ENCODE measurements at regions not wholly inside any gene's neighbourhood (a gene's known extent, or its start where the extent isn't known, plus 50 kb on each side); places are given as distances from the start of the nearest gene placed in this dataset.

DNA sequence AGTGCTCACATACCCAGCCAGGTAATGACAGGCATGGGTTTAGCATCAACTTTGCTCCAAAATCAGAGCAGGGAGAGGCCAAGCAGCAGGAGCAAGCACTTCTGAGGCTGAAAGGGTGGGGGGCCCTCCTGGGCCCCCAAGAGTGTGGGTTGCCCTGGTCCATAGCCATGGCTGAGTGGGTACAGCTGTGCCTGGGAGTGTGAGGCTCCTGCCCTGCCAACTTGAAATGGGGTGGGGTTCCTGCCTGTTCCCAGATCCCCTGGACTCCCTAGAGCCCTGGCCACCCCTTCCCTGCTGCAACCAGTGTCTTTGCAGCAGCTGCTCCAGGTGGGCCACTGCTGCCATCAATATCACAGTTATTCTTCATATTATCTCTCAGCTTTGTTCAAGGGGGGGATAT lies 1224.2 kb upstream of the GJE1 start:
- DNase-seq (ENCODE audit: low spot score): no peak

DNA sequence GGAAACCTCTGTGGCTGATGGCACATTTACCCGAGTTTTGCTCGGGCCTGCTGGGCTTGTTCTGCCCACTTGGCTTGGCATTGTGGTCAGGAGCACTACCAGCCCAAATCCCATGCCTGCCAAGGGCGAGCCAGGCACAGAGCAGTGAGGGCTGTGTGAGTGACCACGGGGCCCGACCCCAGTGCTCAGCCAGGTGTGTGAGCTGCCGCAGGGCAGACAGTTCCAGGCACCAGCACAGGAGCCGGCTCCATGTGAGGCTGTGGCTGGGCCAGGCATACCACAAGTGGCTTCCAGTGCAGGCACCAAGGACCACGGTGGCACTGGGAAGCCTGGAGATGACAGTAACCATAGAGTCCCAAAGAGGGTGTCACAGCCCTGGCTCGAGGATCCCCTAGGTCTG lies 1225.5 kb upstream of the GJE1 start:
- DNase-seq (ENCODE audit: low spot score): no peak

- DNase-seq (ENCODE audit: low spot score): no peak
Measured at GRCh38 chr6:140905724-140906123, 1227.0 kb upstream of the GJE1 start.

- no peak for DNase-seq (ENCODE audit: low spot score)
Measured at GRCh38 chr6:140905050-140905449, 1227.7 kb upstream of the GJE1 start.

GRCh38 chr6:140897804-140898573 lies 1234.7 kb upstream of the GJE1 start:
- DNase-seq (ENCODE audit: low spot score): no peak

- no peak for DNase-seq (ENCODE audit: low spot score)
Measured at GRCh38 chr6:140897349-140897748, 1235.4 kb upstream of the GJE1 start.

DNA sequence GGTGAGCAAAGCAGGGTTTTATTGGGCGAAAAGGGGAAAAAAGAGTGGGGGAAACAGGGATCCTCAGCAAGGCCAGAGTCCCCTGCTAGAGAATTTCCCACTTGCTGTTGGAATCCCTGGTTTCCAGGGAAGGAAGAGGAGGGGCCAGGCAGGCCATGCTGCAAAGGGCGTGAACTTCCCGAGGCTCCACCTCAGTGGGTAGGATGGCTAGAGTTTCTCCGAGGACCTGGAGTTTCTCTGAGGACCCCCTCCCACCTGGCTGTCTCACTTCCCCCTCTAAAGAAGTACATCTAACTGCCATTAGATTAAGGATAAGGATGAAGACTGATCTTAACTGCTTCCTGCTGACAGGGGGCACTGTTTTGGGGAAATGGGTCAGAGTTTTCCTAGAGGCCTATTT lies 1239.3 kb upstream of the GJE1 start:
- no peak for DNase-seq (ENCODE audit: low spot score)

DNA sequence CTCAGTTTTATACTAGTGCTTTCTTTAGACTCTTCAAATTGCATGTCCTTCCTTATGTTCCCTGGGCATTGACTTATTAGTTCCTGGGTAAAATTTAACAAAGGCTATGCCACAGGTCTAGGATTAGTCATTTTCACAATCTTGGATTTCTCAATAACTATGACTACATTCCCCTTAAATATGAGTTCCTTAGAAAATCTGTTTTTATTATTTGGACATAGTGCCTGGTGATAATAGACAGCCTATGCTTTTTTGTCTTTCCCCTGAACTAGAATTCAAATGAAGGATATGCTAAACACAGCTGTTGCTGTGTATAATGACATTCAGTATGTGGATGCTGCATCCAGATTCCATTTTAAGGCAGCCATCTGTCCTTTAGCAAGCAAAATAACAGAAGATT lies 1252.8 kb upstream of the GJE1 start:
- DNase-seq (ENCODE audit: low spot score): no peak

- no peak for DNase-seq (ENCODE audit: low spot score)
Measured at GRCh38 chr6:140874066-140874465, 1258.7 kb upstream of the GJE1 start.

DNA sequence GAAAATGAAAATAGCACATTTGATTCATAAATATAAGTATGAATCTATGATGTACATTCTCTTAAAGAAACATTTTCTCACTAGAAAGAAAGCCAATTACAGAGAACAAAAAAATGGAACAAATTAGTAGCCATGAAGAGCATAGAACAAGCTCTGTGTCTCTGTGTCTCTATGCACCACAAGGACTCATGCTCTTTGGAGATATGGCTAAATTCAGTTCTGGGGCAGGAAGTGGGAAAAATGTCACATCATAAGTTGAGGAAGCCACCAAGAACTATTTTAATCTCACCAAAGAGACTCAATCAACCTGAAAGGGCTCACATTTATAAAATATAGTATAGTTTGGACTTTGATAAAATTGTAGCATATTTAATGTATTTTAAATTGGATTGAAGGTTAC lies 1259.8 kb upstream of the GJE1 start:
- DNase-seq (ENCODE audit: low spot score): no peak

GRCh38 chr6:140871911-140872310 lies 1260.8 kb upstream of the GJE1 start:
- no peak for DNase-seq (ENCODE audit: low spot score)

DNA sequence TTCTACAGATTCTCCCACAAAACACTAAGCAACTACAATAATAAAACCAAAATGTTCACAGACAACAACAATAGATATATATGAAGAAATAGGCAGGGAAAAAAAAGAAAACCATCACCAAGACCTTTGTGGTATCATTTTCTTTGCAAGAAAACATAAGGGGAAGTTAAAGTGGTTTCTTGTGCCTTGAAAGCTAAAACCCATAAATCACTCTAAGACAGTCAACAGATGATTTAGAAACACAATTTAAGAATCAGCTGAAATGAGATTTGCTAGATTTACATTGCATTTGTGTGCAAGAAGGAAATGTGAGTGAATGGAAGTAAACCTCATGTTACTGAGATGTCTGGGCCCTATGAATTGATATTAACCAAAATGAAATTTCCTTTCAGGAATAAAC lies 1265.4 kb upstream of the GJE1 start:
- DNase-seq (ENCODE audit: low spot score): no peak

DNA sequence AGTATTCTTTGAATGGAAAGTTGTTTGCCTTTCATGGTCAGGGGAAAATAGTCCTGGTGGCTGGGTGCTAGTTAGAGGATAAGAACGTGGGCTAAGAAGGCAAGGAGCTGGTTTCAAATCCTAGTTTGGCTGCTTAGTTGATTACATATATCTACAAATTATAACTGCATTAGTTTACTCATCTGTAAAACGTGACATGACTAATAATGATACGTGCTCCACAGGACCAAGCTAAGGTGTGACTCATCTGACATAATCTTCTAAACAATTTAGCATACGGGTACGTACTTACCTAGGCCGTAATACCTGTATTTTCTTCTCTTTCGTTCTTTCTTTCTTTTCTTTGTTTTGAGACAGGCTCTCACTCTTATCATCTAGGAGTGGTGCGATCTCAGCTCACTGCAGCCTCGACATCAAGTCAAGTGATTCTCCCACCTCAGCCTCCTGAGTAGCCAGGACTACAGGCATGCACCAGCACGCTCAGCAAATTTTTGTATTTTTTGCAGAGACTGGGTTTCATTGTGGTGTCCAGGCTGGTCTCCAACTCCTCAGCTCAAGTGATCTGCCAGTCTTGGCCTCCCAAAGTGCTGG lies 1274.2 kb upstream of the GJE1 start:
- no peak for DNase-seq (ENCODE audit: low spot score)

DNA sequence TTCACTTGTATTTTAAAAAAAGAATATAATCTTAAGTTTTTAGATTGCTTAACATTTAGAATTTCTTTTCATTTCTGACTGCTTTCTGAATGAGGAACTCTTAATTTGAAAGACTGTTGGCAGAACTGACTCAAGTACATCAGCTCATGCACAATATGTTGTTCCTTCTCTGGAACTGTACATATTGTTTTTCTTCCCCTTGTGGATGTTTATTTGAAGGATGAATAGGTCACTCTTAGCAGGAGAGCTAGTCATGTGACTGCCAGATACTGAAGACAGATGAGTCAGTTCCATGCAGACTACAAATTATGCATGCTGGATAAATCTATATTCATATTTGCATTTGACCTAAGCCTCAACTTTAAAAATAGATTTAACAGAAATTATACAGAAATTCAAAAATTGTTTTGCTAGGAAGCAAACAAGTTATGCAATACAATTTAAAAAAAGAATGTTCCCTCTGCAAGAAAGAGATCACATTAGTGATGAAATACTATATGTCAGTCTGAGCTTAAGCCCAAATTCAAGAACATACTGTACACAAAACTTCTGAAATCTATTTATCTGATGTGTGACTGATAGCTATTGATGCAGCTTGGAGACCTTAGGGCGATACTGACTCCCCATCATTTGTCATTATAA lies 1274.9 kb upstream of the GJE1 start:
- no peak for DNase-seq (ENCODE audit: low spot score)

- DNase-seq (ENCODE audit: low spot score): no peak
Measured at GRCh38 chr6:140855520-140855919, 1277.2 kb upstream of the GJE1 start.

GRCh38 chr6:140854318-140854717 lies 1278.4 kb upstream of the GJE1 start:
- DNase-seq (ENCODE audit: low spot score): no peak

GRCh38 chr6:140850438-140850837 lies 1282.3 kb upstream of the GJE1 start:
- no peak for DNase-seq (ENCODE audit: low spot score)

DNA sequence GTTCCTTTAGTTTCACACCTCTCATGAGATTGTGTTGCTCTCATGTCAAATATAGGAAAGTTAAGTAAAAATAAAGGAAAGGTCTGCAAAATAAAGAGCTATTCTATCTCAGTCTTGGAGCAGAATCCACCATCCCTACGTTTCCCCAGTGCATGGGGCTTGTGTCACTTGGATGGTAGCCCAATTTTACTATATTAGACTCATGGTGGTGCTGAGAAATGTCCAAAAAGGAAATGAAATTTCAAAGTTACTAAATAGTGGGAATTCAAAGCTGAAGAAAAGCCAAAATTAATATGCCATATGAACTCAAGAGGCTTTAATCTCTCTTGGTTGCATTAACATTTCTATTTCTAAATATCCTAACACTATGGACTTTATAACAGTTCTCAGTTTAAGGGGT lies 1283.3 kb upstream of the GJE1 start:
- DNase-seq (ENCODE audit: low spot score): no peak

DNA sequence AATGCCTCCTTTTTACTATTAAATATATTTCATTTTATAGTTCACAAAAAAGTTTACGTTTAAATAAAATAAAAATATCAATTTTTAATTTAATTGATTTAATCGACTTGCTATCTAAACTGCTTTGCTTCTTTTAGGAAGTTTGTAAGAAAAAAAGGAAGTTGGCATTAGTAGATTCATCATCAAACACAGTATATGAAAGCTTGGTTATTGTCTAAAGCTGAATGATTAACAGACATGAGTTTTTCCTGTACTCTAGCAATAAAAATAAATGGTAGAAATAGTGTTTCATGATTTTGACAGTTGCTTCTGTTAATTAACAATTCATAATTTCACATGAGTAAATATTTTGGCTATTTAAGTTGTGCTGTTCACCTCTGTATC lies 1285.5 kb upstream of the GJE1 start:
- DNase-seq (ENCODE audit: low spot score): no peak

GRCh38 chr6:140846503-140847261 lies 1286.0 kb upstream of the GJE1 start:
- DNase-seq (ENCODE audit: low spot score): no peak

DNA sequence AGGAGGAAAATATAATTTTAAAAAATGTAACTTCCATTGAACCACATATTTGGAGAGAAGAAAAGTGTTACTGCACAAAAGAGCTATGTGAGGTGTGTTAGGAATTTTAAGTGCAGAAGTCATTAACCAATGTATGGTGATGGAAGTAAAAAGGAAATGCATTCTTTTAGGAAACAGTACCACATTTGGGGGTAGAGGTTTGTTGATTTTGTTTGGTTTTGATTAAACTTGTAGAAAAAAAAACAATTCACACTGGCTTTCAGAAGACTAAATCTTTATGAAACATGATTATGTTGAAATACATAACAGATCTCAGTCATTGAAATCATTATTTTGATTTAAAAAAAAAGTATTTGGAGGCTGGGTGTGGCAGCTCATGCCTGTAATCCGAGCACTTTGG lies 1287.0 kb upstream of the GJE1 start:
- DNase-seq (ENCODE audit: low spot score): no peak

- DNase-seq (ENCODE audit: low spot score): no peak
Measured at GRCh38 chr6:140844167-140844566, 1288.6 kb upstream of the GJE1 start.

GRCh38 chr6:140833408-140833807 lies 1299.3 kb upstream of the GJE1 start:
- DNase-seq (ENCODE audit: low spot score): no peak

Data from D341Med (cell line).